Ishikawa (cell line): ENCODE measurements at regions not wholly inside any gene's neighbourhood (a gene's known extent, or its start where the extent isn't known, plus 50 kb on each side); places are given as distances from the start of the nearest gene placed in this dataset.

Source experiments
- CEBPB ChIP-seq: IDR thresholded peaks from 2 replicates; pipeline ENCODE4 v1.6.1; 2012
- CREB1 ChIP-seq: IDR thresholded peaks from 2 replicates; pipeline ENCODE4 v1.6.1; 2012; ENCODE audit warnings: low read depth
- EGR1 ChIP-seq: IDR thresholded peaks from 2 replicates; pipeline ENCODE4 v1.6.1; 2012
- EP300 ChIP-seq: IDR thresholded peaks from 2 replicates; pipeline ENCODE4 v1.6.1; 2012; ENCODE audit warnings: borderline replicate concordance
- FOXM1 ChIP-seq: IDR thresholded peaks from 2 replicates; pipeline ENCODE4 v1.6.1; 2012; ENCODE audit warnings: low read depth, borderline replicate concordance
- MAX ChIP-seq: IDR thresholded peaks from 2 replicates; pipeline ENCODE4 v1.6.1; 2012
- NFIC ChIP-seq: IDR thresholded peaks from 2 replicates; pipeline ENCODE4 v1.6.1; 2012
- RAD21 ChIP-seq: IDR thresholded peaks from 2 replicates; pipeline ENCODE4 v1.6.1; 2012; ENCODE audit warnings: low read depth
- TAF1 ChIP-seq: IDR thresholded peaks from 2 replicates; pipeline ENCODE4 v1.6.1; 2012; ENCODE audit warnings: low read depth, mild to moderate bottlenecking
- TCF12 ChIP-seq: IDR thresholded peaks from 2 replicates; pipeline ENCODE4 v1.6.1; 2012; ENCODE audit warnings: low read depth
- TEAD4 ChIP-seq: IDR thresholded peaks from 2 replicates; pipeline ENCODE4 v1.6.1; 2012
- USF1 ChIP-seq: IDR thresholded peaks from 2 replicates; pipeline ENCODE4 v1.6.1; 2012
- YY1 ChIP-seq: IDR thresholded peaks from 2 replicates; pipeline ENCODE4 v1.6.1; 2012; ENCODE audit warnings: low read depth
- ZBTB7A ChIP-seq: IDR thresholded peaks from 2 replicates; pipeline ENCODE4 v1.6.1; 2012; ENCODE audit warnings: low read depth
- TF ChIP-seq, protein P1 (sequence below): IDR thresholded peaks from 2 replicates; pipeline ENCODE4 v1.6.1; 2012; ENCODE audit warnings: low read depth, mild to moderate bottlenecking

- TF ChIP-seq TCF12, result no peak
- TF ChIP-seq, protein P1, sequence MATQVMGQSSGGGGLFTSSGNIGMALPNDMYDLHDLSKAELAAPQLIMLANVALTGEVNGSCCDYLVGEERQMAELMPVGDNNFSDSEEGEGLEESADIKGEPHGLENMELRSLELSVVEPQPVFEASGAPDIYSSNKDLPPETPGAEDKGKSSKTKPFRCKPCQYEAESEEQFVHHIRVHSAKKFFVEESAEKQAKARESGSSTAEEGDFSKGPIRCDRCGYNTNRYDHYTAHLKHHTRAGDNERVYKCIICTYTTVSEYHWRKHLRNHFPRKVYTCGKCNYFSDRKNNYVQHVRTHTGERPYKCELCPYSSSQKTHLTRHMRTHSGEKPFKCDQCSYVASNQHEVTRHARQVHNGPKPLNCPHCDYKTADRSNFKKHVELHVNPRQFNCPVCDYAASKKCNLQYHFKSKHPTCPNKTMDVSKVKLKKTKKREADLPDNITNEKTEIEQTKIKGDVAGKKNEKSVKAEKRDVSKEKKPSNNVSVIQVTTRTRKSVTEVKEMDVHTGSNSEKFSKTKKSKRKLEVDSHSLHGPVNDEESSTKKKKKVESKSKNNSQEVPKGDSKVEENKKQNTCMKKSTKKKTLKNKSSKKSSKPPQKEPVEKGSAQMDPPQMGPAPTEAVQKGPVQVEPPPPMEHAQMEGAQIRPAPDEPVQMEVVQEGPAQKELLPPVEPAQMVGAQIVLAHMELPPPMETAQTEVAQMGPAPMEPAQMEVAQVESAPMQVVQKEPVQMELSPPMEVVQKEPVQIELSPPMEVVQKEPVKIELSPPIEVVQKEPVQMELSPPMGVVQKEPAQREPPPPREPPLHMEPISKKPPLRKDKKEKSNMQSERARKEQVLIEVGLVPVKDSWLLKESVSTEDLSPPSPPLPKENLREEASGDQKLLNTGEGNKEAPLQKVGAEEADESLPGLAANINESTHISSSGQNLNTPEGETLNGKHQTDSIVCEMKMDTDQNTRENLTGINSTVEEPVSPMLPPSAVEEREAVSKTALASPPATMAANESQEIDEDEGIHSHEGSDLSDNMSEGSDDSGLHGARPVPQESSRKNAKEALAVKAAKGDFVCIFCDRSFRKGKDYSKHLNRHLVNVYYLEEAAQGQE, result no peak
- no peak for TF ChIP-seq RAD21
- TF ChIP-seq TEAD4, result no peak
- TF ChIP-seq CREB1, result no peak
- TF ChIP-seq YY1, result no peak
- TF ChIP-seq CEBPB, result no peak
- no peak for TF ChIP-seq USF1
- no peak for TF ChIP-seq MAX
- no peak for TF ChIP-seq FOXM1
- no peak for TF ChIP-seq ZBTB7A
- no peak for TF ChIP-seq NFIC
- no peak for TF ChIP-seq EGR1
- no peak for TF ChIP-seq TAF1
- no peak for TF ChIP-seq EP300
Measured at GRCh38 chr10:1788401-1788800, 51.1 kb upstream of the ADARB2 start.
